ENCODE measurements at regions not wholly inside any gene's neighbourhood (a gene's known extent, or its start where the extent isn't known, plus 50 kb on each side); places are given as distances from the start of the nearest gene placed in this dataset.

DNA sequence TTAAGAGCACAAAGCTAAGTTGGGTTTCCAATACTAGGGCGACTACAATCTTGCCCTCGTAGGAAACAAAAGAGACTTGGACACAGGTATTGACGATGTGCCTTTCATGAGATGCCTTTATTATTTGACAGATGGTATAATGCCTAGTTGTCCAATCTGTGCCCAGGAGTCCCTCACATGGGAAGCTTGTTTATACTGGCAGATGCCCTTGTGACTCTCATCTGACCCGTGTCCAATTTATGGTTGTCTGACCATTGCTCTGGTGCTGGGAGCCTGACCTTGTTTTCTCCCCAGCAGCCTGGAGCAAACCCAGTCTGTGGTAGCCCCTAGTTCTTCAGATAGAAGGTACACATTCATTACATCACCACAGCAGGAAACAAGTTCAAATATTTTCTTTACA is 511.7 kb downstream of the AGTPBP1 start:
- no peak for DNase-seq (ENCODE audit: extremely low read depth, low read depth)
- TF ChIP-seq, protein P1, sequence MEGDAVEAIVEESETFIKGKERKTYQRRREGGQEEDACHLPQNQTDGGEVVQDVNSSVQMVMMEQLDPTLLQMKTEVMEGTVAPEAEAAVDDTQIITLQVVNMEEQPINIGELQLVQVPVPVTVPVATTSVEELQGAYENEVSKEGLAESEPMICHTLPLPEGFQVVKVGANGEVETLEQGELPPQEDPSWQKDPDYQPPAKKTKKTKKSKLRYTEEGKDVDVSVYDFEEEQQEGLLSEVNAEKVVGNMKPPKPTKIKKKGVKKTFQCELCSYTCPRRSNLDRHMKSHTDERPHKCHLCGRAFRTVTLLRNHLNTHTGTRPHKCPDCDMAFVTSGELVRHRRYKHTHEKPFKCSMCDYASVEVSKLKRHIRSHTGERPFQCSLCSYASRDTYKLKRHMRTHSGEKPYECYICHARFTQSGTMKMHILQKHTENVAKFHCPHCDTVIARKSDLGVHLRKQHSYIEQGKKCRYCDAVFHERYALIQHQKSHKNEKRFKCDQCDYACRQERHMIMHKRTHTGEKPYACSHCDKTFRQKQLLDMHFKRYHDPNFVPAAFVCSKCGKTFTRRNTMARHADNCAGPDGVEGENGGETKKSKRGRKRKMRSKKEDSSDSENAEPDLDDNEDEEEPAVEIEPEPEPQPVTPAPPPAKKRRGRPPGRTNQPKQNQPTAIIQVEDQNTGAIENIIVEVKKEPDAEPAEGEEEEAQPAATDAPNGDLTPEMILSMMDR (IDR thresholded peaks at IDR 0.05; ENCODE audit: low read depth, low read length, missing control alignments): no peak
- H3K4me3 ChIP-seq (replicated peaks; ENCODE audit: low read depth, low read length): no peak overlapping the region

DNA sequence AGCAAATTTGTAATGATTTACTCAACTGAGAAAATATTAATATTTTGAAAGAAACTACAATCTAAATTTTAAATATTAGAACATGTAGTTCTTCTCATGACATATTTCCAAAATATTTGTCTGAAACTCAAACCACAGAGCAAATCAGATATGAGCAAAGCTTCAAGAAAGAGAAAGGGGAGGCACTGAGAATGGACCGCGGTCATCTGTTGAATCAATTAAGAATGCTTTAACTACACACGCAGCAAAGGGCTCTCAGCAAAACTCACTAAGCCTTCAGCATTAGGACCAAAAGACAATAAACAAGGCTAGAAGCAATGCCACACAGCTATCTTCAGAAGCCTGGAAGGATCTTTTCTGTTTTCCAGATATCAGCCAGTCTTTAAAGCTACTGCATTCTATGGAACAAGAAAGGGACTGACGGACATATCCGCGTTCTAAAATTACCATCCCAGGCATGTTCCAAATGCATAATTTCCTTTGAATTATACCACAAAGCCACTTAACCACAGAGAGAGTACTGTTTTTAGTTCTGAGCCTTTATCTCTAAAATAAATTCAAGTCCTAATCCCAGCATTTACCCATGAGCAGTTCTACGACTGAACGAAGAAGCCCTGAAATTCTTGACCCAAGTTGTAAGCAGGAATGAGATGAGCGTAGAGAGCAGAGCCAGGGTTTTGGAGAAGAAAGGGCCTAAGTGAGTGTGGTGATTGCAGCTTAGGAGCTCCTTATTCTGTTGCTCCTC is 513.5 kb downstream of the AGTPBP1 start:
- DNase-seq (ENCODE audit: extremely low read depth, low read depth): no peak
- TF ChIP-seq, protein P1 (IDR thresholded peaks at IDR 0.05; ENCODE audit: low read depth, low read length, missing control alignments): no peak
- no peak overlapping the region for H3K4me3 ChIP-seq (replicated peaks; ENCODE audit: low read depth, low read length)

DNA sequence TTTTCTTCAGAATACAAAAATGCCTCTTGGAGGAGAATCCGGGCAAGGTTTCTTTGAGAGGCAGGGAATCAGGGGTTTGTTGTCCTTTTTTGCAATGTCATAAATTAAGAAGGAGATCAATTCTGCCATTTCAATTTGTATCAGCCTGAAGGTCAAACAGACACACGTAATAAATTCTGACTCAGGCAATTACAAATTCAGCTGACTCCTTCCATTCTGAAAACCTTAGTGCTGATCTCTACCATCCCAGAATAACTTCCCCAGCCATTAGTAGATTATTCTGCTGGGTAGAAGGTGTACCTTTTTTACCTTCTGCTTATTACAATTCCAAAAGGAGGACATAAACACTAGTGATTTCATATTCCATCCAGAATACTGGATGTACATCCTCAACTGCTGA is 516.6 kb downstream of the AGTPBP1 start:
- no peak overlapping the region for H3K4me3 ChIP-seq (replicated peaks; ENCODE audit: low read depth, low read length)
- TF ChIP-seq, protein P1 (IDR thresholded peaks at IDR 0.05; ENCODE audit: low read depth, low read length, missing control alignments): no peak

DNA sequence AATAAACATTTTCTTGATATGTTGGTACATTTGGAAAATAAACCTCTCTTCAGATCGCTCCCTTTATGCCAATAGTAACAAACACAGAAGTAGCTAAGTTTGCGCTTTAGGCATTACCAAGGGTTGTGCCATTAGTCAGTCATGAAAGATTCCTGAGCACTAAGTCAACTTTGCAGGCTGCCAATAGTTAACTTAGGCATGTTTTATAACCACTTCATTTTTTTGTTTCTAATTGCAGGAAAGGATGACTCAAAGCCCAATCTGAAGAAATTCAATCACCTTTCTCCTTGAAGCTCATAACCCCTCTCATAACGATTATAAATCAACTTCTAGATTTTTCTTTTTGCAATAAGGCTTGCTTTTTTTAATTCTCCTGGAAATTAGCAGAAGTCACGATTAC is 517.0 kb downstream of the AGTPBP1 start:
- H3K4me3 ChIP-seq (replicated peaks; ENCODE audit: low read depth, low read length): no peak overlapping the region
- DNase-seq (ENCODE audit: extremely low read depth, low read depth): no peak
- TF ChIP-seq, protein P1 (IDR thresholded peaks at IDR 0.05; ENCODE audit: low read depth, low read length, missing control alignments): no peak

More for the DNA sequence above, 516.6 kb downstream of the AGTPBP1 start:
- no peak for DNase-seq (ENCODE audit: extremely low read depth, low read depth)

DNA sequence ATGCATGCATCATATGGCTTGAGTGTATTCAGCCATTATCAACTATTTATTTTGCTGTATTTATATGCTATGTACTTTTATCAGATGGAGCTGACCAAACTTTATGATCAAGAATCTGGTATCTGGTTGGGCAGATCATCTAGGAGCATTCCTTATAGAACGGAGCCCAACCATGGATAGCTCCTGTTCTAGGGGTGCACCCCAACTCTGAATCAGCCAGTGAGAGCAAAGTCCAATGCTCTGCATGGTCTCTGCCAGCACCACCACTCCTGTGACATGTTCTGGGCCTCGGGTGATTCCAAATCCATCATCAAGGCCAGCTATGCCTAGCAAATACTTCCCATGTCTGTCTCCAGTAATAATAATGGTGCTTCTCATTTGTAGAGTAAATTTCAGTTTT is 517.5 kb downstream of the AGTPBP1 start:
- DNase-seq (ENCODE audit: extremely low read depth, low read depth): no peak
- H3K4me3 ChIP-seq (replicated peaks; ENCODE audit: low read depth, low read length): no peak overlapping the region
- TF ChIP-seq, protein P1 (IDR thresholded peaks at IDR 0.05; ENCODE audit: low read depth, low read length, missing control alignments): no peak

DNA sequence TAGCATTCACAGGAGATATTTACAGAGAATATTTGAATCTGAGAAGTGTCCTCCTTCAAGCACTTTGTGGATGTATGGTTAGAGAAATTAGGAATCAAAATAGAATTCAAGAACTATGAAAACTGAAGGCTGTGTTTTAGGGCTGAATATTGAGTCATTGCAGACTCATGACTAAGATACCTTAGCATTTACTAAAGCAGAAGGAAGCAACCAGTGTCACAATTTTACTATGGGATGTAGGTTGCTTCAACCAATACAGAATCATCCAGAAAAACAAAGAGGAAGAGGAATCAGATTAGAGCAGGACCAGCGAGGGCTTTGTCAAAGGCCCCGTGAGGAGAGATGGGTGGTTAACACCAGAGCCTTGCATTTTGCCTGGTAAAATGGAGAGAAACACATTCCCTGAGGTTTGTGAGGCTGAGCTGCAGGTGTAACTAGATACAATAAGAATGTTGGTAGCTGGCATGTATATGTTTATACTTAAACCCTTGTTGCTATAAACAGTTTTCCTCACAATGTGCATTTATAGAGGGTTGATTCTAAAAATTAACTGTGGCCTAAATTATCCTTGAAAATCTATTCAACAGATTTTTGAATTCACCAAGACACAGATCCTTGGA is 518.1 kb downstream of the AGTPBP1 start:
- DNase-seq (ENCODE audit: extremely low read depth, low read depth): no peak

More for the DNA sequence above, 518.1 kb downstream of the AGTPBP1 start:
- no peak overlapping the region for H3K4me3 ChIP-seq (replicated peaks; ENCODE audit: low read depth, low read length)
- TF ChIP-seq, protein P1 (IDR thresholded peaks at IDR 0.05; ENCODE audit: low read depth, low read length, missing control alignments): no peak

Data from HFF-Myc (cell line).